ENCODE measurements at regions not wholly inside any gene's neighbourhood (a gene's known extent, or its start where the extent isn't known, plus 50 kb on each side); places are given as distances from the start of the nearest gene placed in this dataset.
A peak's percentile ranks its signal among the peaks of the same experiment; 100 is the strongest.
"Not testable (repeated sequence)": the region's sequence is repeated elsewhere in the genome, so short reads cannot be mapped to it uniquely, and the experiment has no call there.

- no peak for DNase-seq
These were observed 113.7 kb upstream of the WARS2 start for GRCh38 chr1:119254067-119254720.

GRCh38 chr1:119256089-119256488 is 112.5 kb upstream of the HAO2 start:
- not testable (repeated sequence) for DNase-seq

- no peak for DNase-seq
These were observed 108.1 kb upstream of the HAO2 start for GRCh38 chr1:119260506-119260905.

DNA sequence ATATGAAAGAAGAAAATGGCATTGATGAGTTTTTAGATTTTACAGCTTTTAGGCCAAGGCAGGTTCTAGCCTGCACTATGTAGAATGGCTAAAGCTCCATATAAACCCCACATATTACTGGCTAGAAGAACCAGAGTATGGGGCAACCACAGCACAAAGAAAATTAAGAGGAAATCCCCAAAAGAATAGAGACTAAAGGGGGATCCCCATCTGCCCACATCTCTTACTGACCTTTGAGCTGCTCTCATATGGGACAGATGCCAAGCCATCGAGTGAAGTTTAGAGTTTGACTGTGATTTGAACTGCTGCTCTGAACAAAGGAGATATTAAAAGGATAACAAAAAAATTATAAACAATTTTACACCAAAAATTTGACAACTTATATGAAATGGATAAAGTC is 102.2 kb upstream of the HAO2 start:
- DNase-seq, result no peak

- DNase-seq, result no peak
These were observed 101.7 kb upstream of the HAO2 start for GRCh38 chr1:119266858-119267257.

- not testable (repeated sequence) for DNase-seq
These were observed 101.3 kb upstream of the HAO2 start for GRCh38 chr1:119267288-119267687.

GRCh38 chr1:119268879-119269278 is 99.7 kb upstream of the HAO2 start:
- no peak for DNase-seq

DNA sequence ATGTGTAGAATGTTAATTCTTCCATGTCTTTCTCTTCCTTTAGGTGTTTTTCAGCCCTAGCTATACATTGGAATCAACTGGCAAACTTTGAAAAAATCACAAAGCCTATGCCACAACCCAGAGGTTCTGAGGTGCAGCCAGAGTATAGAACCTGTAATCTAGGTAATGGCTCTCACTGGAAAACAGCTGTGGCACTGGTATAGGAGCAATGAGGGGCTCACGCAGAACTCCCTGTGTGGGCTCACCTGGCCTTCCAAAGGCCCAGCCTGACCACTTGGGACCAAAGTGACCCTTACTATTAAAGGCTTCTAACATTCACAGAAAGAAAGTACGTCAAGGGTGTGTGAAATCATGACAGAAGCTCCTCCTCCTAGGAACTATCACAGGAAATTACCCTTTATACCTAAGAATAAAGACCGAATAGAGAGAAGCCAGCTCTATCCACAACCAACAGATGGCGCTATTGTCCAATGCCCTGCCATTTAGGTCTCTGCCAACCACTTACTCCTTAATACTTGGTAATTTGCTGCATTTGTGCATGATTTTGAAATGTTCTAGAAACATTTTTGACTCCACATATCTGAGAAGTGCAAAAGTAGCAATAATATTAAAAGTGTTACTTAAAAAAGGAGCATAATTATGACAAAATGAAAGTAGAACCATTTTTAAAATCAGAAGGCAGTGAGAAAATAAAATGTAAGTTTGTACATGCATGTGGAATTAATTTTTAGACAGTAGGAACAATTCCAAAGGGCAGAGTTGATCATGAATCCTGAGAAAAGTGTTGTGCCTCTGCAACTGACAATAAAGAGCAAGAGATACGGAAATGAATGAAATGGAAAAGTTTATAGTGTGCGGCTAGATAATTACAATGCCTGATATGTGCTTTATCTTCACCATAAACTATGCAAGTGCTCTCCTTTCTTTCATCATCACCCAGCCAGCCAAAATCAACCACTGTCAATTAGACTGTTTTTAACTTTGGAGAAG is 93.1 kb upstream of the HAO2 start:
- DNase-seq, result peak; percentile 56

DNA sequence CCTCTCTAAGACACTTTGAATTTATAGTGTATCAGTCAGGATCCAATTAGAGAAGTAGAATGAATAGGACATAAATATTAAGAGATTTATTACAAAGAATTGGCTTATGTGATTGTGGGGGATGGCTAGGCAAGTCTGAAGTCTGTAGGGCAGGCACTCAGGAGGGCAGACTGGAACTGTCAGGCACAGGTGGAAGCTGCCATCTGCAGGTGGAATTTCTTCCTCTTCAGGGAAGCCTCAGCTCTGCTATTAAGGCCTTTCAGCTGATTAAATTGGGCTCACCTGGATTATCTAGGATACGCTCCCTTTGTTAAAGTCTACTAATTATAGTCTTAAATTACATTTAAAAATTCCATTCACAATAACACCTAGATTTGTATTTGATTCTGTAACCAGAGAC is 92.0 kb upstream of the HAO2 start:
- DNase-seq, result no peak

- DNase-seq, result no peak
These were observed 88.9 kb upstream of the HAO2 start for GRCh38 chr1:119279456-119280381.

- no peak for DNase-seq
These were observed 83.1 kb upstream of the HAO2 start for GRCh38 chr1:119285482-119285881.

DNA sequence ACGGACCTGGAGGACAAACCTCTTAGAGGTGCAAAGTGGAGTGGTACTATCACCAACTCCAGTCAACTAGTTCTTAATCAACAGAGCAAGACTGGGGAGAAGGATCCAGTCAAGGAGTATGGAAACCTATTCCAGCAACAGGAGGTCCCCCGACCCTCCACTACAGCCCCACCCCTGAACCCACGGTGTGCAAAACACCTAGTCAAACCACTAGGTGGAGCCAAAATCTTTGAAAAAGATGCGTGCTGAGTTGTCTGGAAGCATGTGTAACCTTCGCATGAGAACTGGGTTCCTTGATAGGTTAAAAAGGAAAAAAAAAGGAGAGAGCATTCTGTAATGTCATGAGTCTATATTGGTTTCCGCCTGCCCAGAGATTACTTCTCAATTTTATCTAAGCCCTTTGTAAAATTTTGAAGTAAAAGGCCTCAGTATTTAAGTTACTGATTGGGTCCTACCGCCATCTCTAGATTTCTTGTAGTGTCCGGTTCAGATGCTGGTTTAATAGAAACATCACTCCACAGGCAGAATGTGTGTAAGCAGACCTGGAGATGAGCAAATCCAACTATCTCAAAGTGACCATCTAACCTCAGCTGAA is 81.9 kb upstream of the HAO2 start:
- peak; percentile 32 for DNase-seq

GRCh38 chr1:119288751-119289150 is 79.8 kb upstream of the HAO2 start:
- DNase-seq, result no peak

GRCh38 chr1:119290297-119290696 is 78.3 kb upstream of the HAO2 start:
- no peak for DNase-seq

GRCh38 chr1:119291611-119292206 is 76.9 kb upstream of the HAO2 start:
- DNase-seq, result no peak

DNA sequence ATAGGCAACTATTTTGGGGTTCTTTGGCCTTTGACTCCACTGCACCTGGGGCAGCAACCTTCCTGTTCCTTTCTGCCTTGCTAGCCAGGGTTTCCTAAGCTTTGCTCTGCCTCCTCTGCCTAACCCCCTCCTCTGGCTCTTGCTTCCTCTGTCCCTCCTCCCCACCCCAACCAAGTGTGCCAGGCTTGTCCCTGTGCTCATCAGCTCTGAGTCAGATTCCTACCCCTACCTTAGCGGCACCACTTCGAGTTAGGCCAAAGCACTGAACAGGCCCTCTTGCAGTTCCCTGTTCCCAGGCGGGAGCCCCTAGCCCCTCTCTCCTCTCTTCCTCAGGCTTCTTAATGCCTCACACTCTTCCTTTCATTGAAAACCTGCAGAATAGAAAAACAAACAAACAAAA is 74.8 kb upstream of the HAO2 start:
- no peak for DNase-seq

DNA sequence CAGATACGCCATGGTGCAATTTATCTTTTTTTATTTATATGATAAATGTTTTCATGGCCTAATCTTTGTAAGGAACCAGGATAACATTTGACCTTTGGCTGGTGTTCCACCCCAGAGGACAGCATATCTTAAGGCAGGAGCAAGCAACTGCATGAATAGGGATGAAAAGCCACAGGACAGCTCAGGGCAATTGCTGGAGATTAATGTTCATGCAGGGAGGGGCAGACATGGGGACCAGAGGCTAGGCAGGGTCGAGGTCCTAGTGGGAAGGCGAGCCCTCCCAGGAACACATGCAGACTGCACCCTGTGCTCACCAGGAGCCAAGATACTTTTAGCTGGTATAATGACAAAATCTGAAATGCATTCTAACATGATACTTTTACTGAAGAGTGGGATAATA is 74.4 kb upstream of the HAO2 start:
- no peak for DNase-seq

- no peak for DNase-seq
These were observed 73.9 kb upstream of the HAO2 start for GRCh38 chr1:119294722-119295121.

DNA sequence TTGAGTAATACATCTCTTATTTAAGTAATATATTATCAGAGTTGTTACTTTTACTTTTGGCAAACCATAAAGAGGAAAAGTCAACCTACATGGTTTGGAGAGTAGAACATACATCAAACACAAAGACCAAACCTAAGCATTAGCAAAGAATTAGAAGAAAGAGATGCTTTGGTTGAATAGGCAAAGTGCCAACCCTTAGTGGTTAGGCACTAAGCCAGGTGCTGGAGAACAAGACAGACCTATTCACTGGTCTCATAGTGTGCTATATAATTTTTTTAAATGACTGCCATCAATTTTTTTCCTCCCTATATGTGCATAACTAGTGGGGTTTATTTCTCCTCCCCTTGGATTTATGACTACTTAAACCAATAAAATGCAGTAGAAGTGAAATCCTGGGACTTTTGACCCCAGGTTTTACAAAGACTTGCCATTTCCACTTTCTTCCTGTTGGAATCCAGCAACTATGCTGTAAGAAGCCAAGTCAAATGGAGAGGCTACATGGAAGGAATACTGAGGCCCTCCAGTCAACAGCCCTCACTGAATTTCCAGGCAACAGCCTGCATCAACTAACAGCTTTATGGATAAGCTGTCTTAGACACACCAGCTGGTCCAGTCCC is 69.8 kb upstream of the HAO2 start:
- DNase-seq, result no peak

GRCh38 chr1:119302011-119302410 is 66.6 kb upstream of the HAO2 start:
- DNase-seq, result no peak

DNA sequence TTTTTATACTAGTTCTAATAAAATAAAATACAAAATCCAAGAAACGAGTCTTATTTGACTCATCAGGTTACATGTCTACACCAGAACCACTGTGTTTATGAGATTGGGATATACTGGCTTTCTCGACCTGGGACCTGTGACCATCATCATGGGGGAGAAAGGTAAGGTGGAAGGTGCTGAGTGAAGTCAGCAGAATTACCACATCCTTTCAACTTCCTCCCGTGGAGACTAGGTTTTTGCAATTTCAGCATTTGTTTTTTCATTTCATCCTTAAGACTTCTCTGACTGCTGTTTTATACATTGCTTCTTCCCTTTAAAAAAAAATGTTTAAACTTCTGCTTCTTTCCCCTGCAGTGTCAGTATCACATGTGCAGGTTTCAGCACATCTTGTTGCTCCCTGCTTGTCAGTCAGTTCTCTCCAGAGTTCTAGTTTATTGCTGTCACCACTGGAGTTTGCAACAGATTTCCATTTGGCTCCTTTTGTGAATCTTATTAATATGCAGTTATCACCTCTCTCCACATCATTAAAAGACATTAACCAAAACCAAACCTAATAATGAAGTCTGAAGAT is 60.4 kb upstream of the HAO2 start:
- DNase-seq, result no peak

Measured in activated CD4-positive, alpha-beta T cell treated with anti-CD3 and anti-CD28 coated beads for 48 hours (primary cell).